Lung (tissue), 11 donors: ENCODE measurements at regions not wholly inside any gene's neighbourhood (a gene's known extent, or its start where the extent isn't known, plus 50 kb on each side); places are given as distances from the start of the nearest gene placed in this dataset.
A peak's percentile ranks its signal among the peaks of the same experiment; 100 is the strongest.

ENCODE experiments used
- ATAC-seq: fragments of 200-7000 bp; cut with Tn5 transposase; one replicate; pipeline ENCODE4 v1.9.1; 2020; ENCODE audit warnings: moderate number of reproducible peaks; ENCODE audit not compliant: insufficient read depth, low FRiP score
- DNase-seq, 3 donors: peaks; one replicate each; pipeline ENCODE4 v3.0.0-alpha.2; 2013 to 2017
- H3K27ac ChIP-seq, 2 donors: one replicate each; pipeline ENCODE4 v1.5.1; 2013; ENCODE audit warnings: mild to moderate bottlenecking in 2 of 2, moderate library complexity in 2 of 2, control low read depth in 1 of 2, inconsistent platforms in 1 of 2, low read depth in 1 of 2, low read length in 1 of 2
- H3K27me3 ChIP-seq, 3 donors: one replicate each; pipeline ENCODE4 v1.5.1; 2013; ENCODE audit warnings: low read length in 2 of 3; ENCODE audit not compliant: control insufficient read depth in 3 of 3, insufficient read depth in 3 of 3
- H3K36me3 ChIP-seq, 4 donors: one replicate each; pipeline ENCODE4 v1.5.1; 2013; ENCODE audit warnings: low read length in 4 of 4, mild to moderate bottlenecking in 1 of 4, moderate library complexity in 1 of 4; ENCODE audit not compliant: control insufficient read depth in 4 of 4, insufficient read depth in 4 of 4
- H3K4me1 ChIP-seq, 5 donors: one replicate each; pipeline ENCODE4 v1.5.1; 2013; ENCODE audit warnings: low read length in 5 of 5, mild to moderate bottlenecking in 2 of 5, moderate library complexity in 1 of 5; ENCODE audit not compliant: control insufficient read depth in 5 of 5, insufficient read depth in 5 of 5
- H3K4me3 ChIP-seq: one replicate; pipeline ENCODE4 v1.5.1; 2013; ENCODE audit warnings: mild to moderate bottlenecking, control low read depth, moderate library complexity
- H3K9ac ChIP-seq, 2 donors: one replicate each; pipeline ENCODE4 v1.5.1; 2013; ENCODE audit warnings: low read length in 2 of 2, control low read depth in 1 of 2; ENCODE audit not compliant: insufficient read depth in 1 of 2
- H3K9me3 ChIP-seq, 4 donors: one replicate each; pipeline ENCODE4 v1.5.1; 2013; ENCODE audit warnings: low read length in 3 of 4, mild to moderate bottlenecking in 1 of 4, moderate library complexity in 1 of 4; ENCODE audit not compliant: control insufficient read depth in 4 of 4, insufficient read depth in 3 of 4
- CTCF ChIP-seq: IDR thresholded peaks from 2 replicates; pipeline ENCODE4 v1.5.1; 2012; ENCODE audit warnings: mild to moderate bottlenecking; ENCODE audit errors: control extremely low read depth, extremely low read depth
- WGBS, 2 donors: extraction: QIAGEN DNeasy Blood & Tissue Kit; methylation state at CpG; one replicate each; pipeline ENCODE4 v1.1.7; 2013; 5-methylcytosine and 5-hydroxymethylcytosine counted together
- donor health status: control.
- donor health status: control.
- donor health status: Bipolar disorder and iron deficiency.
- donor health status: healthy.
- donor health status: DM: yes; HTN: yes; CAD: no.

GRCh38 chr3:193868590-193868989 is 267.4 kb upstream of the HES1 start:
- 52 to 85% methylated on average over 7 of the region's 7 CpGs for WGBS, 2 donors
- peaks cover 0 to 3% (median 0%) of the 10 kb centered on the region in 3 donors for H3K27me3 ChIP-seq
- peaks cover 0 to 6% (median 0%) of the 10 kb centered on the region in 5 donors for H3K4me1 ChIP-seq
- H3K4me3 ChIP-seq = no peak overlapping the region
- ATAC-seq = no peak
- no peaks in the 10 kb centered on the region for H3K36me3 ChIP-seq
- no peak overlapping the region for H3K9ac ChIP-seq
- no peak for TF ChIP-seq CTCF
- DNase-seq = no peak
- no peak overlapping the region for H3K27ac ChIP-seq
- H3K9me3 ChIP-seq = no peaks in the 10 kb centered on the region

DNA sequence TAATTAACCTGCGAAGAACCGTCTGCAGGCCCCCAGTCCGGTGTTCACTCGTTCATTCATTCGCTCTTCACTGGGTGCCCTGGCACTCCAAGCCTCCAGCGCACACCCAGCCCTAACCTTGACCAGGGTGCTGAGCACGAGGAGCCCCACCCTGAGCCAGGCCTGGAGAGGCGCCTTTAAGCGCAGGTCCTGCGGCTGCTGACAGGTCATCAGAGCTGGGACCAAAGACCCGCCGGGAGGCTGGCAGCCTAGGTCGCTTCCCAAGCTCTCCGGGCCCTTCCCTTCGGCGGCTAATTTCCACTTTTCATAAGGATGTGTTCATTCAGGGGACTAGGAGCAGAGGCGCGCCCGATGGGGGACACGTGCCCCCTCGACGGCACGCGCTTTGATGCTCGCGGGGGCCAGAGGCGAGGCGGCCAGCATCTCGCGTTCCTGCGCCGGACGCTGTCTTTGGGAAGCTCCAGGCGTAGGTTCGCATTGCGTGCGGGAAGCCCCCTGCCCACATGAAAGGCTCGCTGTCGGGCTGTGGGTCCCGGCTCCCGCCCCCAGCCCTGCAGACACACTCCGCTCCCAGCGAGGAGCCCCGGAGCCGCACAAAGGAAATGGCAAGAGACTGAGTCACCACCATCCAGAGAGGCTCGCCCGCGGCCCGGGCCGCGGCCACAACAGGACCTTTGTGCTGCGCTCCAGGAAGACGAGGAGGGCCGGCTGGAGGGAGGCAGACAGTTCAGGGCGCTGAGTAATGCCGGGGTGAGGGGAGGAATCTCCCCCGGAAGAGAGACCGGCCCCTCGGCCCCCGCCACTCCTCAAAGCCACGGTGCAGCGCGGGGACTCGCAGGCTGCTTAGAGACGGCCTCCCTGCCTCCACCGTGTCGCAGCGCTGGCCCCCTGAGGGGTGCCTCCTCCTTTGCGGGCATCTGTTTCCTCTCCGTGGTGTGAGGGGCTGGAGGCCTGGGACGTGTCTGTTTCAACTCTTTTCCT is 266.4 kb upstream of the HES1 start:
- Histone ChIP-seq H3K27me3 (peaks cover 0 to 3% (median 0%) of the 10 kb centered on the region in 3 donors), H3K36me3 (no peaks in the 10 kb centered on the region), H3K27ac (no peak overlapping the region), H3K4me1 (peaks cover 0 to 6% (median 0%) of the 10 kb centered on the region in 5 donors), H3K9ac (no peak overlapping the region), H3K4me3 (no peak overlapping the region), H3K9me3 (no peaks in the 10 kb centered on the region)
- 41 to 60% methylated on average over 69 to 71 of the region's 71 CpGs for WGBS, 2 donors
- no peak for TF ChIP-seq CTCF
- DNase-seq = peak; percentile 36 to 55 (median 45)
- ATAC-seq = peak; percentile 52

GRCh38 chr3:193870376-193871219 is 265.4 kb upstream of the HES1 start:
- ATAC-seq (no peak), DNase-seq (no peak)
- H3K9me3 ChIP-seq = no peaks in the 10 kb centered on the region
- 71 to 80% methylated on average over 18 of the region's 18 CpGs for WGBS, 2 donors
- no peak overlapping the region for H3K9ac ChIP-seq
- peaks cover 0 to 3% (median 0%) of the 10 kb centered on the region in 3 donors for H3K27me3 ChIP-seq
- no peak overlapping the region for H3K27ac ChIP-seq
- H3K4me3 ChIP-seq = no peak overlapping the region
- H3K4me1 ChIP-seq = peaks cover 0 to 6% (median 0%) of the 10 kb centered on the region in 5 donors
- TF ChIP-seq CTCF = no peak
- no peaks in the 10 kb centered on the region for H3K36me3 ChIP-seq
